ENCODE measurements at regions not wholly inside any gene's neighbourhood (a gene's known extent, or its start where the extent isn't known, plus 50 kb on each side); places are given as distances from the start of the nearest gene placed in this dataset.
"Not testable (repeated sequence)": the region's sequence is repeated elsewhere in the genome, so short reads cannot be mapped to it uniquely, and the experiment has no call there.

DNA sequence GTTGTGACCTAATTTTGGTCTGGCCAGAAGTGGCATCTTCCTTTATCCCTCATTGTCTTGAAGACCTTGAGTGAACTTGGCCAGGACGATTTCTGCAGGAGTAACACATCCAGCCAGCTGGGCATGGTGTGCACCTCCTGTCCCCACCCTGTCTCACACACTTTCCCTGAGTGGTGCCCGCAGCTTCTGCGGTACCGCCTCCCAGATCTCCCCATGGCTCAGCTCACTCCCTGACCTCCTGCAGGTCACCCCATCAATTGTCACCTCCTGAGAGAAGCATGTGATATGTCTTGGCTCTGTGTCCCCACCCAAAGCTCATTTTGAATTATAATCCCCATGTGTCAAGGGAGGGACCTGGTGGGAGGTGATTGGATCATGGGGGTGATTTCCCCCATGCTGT is 50.2 kb upstream of the TP53I11 start:
- no peak for DNase-seq

DNA sequence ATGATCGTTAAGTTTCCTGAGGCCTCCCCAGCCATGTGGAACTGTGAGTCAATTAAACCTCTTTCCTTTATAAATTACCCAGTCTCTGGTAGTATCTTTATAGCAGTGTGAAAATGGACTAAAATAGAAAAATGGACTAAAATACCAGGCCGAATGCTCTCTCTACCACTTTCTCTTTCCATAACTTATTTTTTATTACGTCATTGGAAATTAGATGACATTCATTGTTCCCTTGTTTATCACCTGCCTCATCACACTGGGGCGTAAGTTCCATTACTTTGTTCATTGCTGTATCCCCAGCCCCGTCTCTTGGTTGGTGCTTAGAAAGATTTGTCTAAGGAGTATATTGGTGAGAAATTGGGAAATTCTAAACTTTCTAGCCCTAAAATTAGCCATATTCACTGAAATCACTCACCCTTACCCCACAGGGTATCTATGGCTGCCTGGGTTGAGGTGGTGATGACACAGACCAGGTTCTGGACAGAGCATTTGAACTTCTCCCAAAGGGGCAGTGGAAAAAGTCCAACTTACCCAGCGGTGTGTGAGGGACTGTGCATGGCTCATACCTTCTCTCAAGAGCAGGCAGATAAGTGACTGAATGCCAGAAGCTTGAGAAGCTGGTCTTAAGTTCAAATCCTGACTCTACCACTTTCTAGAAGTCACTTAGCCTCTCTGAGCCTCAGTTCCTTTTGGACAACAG is 50.9 kb upstream of the TP53I11 start:
- DNase-seq: no peak

DNA sequence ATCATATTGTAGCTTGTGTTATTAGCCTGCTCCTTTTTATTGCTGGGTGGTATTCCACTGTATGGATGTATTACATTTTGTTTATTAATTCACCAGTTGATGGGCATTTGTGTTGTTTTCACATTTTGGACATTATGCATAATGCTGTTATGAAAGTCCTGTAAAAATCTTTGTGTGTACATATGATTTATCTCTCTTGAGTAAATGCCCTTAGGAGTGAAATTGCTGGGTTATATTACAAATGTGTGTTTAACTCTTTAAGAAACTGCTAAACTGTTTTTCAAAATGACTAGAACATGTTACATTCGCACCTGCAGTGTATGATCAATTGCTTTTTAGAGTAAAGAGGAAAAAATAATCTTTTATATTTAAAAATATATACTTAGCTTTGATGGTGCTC is 54.4 kb upstream of the TP53I11 start:
- DNase-seq: no peak

GRCh38 chr11:45007011-45007410 is 56.3 kb upstream of the TP53I11 start:
- no peak for DNase-seq

- DNase-seq: not testable (repeated sequence)
Measured at GRCh38 chr11:45015983-45016382, 65.3 kb upstream of the TP53I11 start.

DNA sequence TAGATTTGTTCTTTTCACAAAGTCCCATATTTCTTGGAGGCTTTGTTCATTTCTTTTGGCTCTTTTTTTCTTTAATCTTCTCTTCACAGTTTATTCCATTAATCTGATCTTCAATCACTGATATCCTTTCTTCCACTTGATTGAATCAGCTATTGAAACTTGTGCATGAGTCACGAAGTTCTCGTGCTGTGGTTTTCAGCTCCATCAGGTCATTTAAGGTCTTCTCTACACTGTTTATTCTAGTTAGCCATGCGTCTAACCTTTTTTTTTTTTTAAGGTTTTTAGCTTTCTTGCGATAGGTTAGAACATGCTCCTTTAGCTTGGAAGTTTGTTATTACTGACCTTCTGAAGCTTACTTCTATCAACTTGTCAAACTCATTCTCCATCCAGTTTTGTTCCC is 65.8 kb upstream of the TP53I11 start:
- DNase-seq: not testable (repeated sequence)

GRCh38 chr11:45017329-45017728 is 66.6 kb upstream of the TP53I11 start:
- DNase-seq: no peak

DNA sequence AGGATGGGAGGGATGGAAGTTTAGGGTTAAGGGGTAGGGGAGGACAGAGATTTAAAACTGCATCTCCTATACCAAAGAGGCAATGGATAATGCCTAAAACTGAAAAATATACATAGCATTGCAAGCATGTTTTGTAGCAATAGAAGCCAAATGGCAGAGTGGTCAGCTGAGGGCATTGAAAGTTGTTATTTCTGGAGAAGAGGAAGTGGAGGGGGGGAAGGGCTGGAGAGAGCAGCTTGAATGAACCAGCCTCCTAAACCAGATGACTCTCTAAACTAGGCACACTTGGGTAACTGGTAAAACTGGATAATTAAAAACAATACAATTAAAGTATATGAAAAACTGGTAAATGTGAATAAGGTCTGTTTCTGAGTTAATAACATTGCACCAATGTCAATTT is 70.3 kb upstream of the TP53I11 start:
- DNase-seq: no peak

DNA sequence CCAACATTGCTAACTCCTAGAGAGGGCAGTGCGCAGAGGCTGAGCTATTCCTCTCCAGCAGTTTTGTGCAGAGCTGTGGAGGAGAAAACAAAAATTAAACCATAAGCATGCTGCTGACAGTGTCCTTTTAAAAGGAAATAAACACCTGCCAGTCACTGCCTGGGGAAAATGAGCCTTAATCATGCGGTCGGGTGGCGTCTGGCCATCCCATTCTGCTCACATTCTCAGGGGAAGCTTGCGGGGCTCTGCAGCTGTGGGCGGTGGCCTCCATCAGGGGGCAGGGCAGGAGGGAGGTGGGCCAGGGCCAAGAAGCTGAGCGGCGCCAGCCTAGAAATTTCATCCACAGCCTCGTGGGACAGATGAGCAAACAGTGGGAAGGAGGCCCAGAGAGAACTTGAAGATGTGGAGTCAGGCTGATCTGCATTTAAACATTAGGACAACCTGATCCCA is 71.0 kb upstream of the TP53I11 start:
- DNase-seq: no peak

GRCh38 chr11:45022294-45023064 is 71.8 kb upstream of the TP53I11 start:
- DNase-seq: no peak

DNA sequence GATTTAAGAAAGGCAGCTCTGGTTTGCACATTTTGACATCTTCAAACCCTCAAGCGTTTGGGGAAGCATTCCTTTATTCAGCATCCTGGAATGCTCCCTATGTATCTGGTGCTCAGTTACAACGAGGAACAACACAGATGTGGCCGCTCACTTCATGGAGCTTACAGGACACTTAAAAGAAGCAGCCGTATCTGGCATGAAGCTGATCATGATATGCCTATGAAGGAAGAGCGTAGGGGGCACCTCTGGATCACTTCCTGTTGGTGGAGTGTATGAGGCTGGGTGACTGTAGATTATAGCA is 72.3 kb upstream of the TP53I11 start:
- DNase-seq: no peak

GRCh38 chr11:45024316-45024715 is 73.6 kb upstream of the TP53I11 start:
- DNase-seq: no peak

GRCh38 chr11:45024846-45025588 is 74.3 kb upstream of the TP53I11 start:
- DNase-seq: no peak

- DNase-seq: no peak
Measured at GRCh38 chr11:45025716-45026492, 75.2 kb upstream of the TP53I11 start.

GRCh38 chr11:45026835-45027234 is 76.2 kb upstream of the TP53I11 start:
- DNase-seq: no peak

- DNase-seq: no peak
Measured at GRCh38 chr11:45027312-45027711, 76.6 kb upstream of the TP53I11 start.

- DNase-seq: no peak
Measured at GRCh38 chr11:45028911-45029682, 78.4 kb upstream of the TP53I11 start.

DNA sequence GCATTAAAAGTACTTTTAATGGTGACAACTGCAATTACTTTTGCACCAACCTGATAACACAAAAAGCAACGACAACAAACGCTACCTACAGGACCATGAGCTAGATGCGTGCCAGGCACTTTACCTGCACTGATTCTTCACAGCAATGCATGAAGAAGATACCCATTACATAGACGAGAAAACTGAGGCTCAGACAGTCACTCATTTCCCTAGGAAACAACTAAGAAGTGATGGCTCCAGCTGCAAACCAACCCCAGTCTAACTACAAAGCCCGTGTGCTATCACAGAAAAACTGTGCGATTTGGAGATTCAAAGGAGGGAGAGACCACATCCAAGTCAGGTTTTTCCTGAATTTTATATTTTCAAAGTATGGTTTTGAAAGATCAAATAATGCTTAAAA is 80.1 kb upstream of the TP53I11 start:
- no peak for DNase-seq

- no peak for DNase-seq
Measured at GRCh38 chr11:45031912-45032519, 81.3 kb upstream of the TP53I11 start.

GRCh38 chr11:45035413-45035812 is 84.7 kb upstream of the TP53I11 start:
- DNase-seq: no peak

- DNase-seq: no peak
Measured at GRCh38 chr11:45036010-45036409, 85.3 kb upstream of the TP53I11 start.

DNA sequence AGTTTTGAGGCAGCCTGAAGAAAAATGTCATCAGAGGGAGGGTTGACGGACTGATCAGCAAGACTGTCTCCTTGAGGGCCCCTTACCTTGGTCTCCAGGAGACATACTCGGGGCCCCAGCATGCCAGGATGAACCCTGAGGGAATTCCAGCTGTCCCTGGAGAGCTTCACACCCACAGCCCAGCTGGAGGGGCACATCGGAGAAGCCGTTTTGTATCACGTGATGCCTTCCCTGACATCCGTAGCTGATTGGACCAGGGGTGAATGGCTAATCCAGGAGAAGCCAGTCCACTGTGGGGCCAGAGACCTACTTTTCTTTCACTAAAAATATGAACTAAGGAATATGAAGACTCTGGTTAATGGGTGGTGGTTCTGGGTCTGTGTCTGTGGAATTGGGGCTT is 86.0 kb upstream of the TP53I11 start:
- no peak for DNase-seq

Data from activated naive CD4-positive, alpha-beta T cell treated with Interleukin-2 at 50 U/mL for 16 hours (primary cell).